Omental fat pad (tissue), 3 donors: ENCODE measurements at regions not wholly inside any gene's neighbourhood (a gene's known extent, or its start where the extent isn't known, plus 50 kb on each side); places are given as distances from the start of the nearest gene placed in this dataset.
"Not testable (repeated sequence)": the region's sequence is repeated elsewhere in the genome, so short reads cannot be mapped to it uniquely, and the experiment has no call there.

Experiments
- ATAC-seq: fragments of 150-250 bp; one replicate; pipeline ENCODE4 v1.9.1; 2016; ENCODE audit warnings: mild to moderate bottlenecking, moderate library complexity; ENCODE audit not compliant: low FRiP score
- DNase-seq: peaks from one replicate; pipeline ENCODE4 v3.0.0-alpha.2; 2019; ENCODE audit warnings: low spot score
- CTCF ChIP-seq, 3 donors: fragments of 450-650 bp; IDR thresholded peaks; one replicate each; pipeline ENCODE4 v1.5.1; 2016 to 2017; ENCODE audit warnings: antibody characterized with exemption in 3 of 3, mild to moderate bottlenecking in 3 of 3, moderate library complexity in 2 of 3

DNA sequence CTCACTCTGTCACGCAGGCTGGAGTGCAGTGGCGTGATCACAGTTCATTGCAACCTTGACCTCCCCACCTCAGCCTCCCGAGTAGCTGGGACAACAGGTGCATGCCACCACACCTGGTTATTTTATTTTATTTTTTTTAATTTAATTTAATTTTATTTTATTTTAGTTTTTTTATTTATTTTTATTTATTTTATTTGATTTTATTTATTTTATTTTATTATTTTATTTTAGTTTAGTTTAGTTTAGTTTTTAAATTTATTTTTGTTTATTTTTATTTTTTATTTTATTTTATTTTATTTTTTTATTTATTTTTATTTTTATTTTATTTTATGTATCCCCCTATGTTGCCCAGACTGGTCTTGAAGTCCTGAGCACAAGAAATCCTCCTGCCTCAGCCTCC lies 202.3 kb upstream of the SLCO3A1 start:
- ATAC-seq: no peak
- TF ChIP-seq CTCF (IDR thresholded peaks at IDR 0.05): no peak
- DNase-seq: no peak

DNA sequence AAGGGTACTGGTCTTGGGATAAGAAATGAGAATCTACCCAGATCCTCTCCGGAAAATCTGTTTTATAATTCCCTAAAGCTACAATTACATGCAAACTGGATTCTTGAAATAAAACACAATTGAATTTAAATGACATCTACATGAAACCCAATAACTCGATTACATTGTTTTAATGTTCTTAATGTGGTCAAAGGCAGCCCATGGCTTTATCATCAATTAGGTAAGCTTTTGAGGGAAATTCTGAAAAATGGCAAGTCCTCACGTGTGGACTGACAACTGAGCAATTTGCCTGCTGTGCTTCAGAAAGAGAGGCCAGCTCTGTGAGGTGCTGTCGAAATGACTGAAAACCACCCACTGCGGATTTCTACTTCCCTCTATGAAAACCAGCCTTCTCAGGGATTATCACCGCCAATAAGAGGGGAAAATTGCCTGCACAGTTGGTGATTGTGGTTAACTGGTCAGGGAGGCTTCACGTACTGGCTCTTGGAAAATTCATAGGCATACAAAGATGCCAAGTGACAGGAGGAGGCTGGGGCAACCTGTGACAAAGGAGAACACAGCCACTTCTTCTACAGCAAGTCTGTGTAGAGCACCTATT lies 200.8 kb upstream of the SLCO3A1 start:
- TF ChIP-seq CTCF (IDR thresholded peaks at IDR 0.05): no peak
- no peak for ATAC-seq
- no peak for DNase-seq

- DNase-seq, ATAC-seq: not testable (repeated sequence)
These were observed 197.8 kb upstream of the SLCO3A1 start for GRCh38 chr15:91655563-91656290.

- TF ChIP-seq CTCF (IDR thresholded peaks at IDR 0.05): no peak
- ATAC-seq: no peak
- DNase-seq: no peak
These were observed 193.3 kb upstream of the SLCO3A1 start for GRCh38 chr15:91660174-91660649.

DNA sequence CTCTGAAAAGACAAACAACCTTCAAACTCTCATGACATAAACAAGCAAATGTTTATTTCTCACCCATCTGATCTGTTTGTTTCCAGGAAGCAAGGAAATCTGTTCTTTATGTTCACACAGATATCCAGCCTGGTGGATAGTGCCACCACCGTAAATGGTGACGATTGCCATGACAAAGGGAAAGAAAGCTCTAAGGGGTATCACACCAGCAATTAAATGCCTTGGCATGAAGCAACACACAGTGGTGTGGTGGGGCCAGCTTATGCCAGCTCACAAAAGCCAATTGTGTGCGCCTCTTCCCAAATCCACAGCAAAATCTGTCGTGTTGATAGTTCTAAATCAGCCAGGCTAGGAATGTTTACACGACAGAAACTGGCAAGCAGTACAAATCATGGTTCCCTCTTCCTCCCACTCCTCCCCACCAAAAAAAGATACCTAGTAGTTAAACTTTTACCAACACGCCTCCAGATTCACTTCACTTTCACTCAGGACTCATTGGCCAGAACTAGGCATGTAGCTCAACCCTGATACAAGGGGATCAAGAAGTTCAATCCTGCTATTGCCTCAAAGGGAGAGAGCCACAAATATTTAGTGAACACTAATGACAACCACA lies 189.2 kb upstream of the SLCO3A1 start:
- TF ChIP-seq CTCF (IDR thresholded peaks at IDR 0.05): no peak
- no peak for ATAC-seq
- DNase-seq: no peak

DNA sequence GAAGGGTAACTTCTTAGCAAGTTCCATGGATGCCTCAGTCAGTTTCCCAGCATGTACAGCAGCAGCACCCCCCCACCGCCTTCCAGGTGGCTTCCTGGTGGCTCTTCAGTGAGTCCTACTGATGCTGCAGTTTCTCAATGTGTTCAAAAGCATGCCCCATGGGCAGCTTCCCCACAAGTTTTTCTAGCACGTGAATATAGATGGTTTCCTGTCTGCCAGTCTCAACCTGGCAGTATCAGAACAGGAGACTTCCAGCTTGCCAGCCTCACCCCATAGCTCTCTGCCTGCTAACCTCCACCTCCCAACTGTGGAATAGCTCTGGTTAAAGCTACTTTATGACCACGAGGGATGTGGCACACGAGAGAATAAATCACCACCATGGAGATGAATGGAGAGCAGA lies 188.3 kb upstream of the SLCO3A1 start:
- no peak for TF ChIP-seq CTCF (IDR thresholded peaks at IDR 0.05)
- DNase-seq (no peak), ATAC-seq (no peak)

GRCh38 chr15:91668370-91668769 lies 185.1 kb upstream of the SLCO3A1 start:
- TF ChIP-seq CTCF (IDR thresholded peaks at IDR 0.05): no peak
- ATAC-seq: no peak
- no peak for DNase-seq
